ENCODE measurements at regions not wholly inside any gene's neighbourhood (a gene's known extent, or its start where the extent isn't known, plus 50 kb on each side); places are given as distances from the start of the nearest gene placed in this dataset.
"Not testable (repeated sequence)": the region's sequence is repeated elsewhere in the genome, so short reads cannot be mapped to it uniquely, and the experiment has no call there.

DNA sequence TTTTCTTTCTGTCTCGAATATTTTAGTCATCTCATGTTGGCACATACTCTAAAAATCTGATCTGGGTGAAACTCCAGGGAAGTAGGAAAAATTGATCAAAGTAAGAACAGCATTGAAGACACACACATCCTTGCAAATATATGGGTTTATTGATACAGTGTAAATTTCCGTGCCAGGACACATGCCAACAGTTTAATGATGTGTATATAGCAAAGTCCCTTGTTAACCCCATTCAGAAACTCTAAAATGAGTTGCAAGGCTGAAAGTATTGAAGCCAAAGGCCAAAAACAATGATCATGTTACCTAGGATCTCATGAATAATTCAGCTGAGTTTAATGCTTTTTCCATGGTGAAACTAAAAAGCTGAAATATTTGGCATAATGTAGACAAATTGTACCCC lies 61.6 kb downstream of the SRGAP2 start:
- TF ChIP-seq POLR2A (IDR thresholded peaks at IDR 0.05; ENCODE audit: low read length); HDAC2 (IDR thresholded peaks at IDR 0.05); JUNB (IDR thresholded peaks at IDR 0.05); ZC3H11A (IDR thresholded peaks at IDR 0.05); ZFP36 (IDR thresholded peaks at IDR 0.05; ENCODE audit: borderline replicate concordance, partially characterized antibody); CHD4 (IDR thresholded peaks at IDR 0.05; ENCODE audit: borderline replicate concordance); POLR2AphosphoS2 (conservative IDR thresholded peaks at IDR 0.05; ENCODE audit: low read length): not testable (repeated sequence)
- TF ChIP-seq, protein P1, sequence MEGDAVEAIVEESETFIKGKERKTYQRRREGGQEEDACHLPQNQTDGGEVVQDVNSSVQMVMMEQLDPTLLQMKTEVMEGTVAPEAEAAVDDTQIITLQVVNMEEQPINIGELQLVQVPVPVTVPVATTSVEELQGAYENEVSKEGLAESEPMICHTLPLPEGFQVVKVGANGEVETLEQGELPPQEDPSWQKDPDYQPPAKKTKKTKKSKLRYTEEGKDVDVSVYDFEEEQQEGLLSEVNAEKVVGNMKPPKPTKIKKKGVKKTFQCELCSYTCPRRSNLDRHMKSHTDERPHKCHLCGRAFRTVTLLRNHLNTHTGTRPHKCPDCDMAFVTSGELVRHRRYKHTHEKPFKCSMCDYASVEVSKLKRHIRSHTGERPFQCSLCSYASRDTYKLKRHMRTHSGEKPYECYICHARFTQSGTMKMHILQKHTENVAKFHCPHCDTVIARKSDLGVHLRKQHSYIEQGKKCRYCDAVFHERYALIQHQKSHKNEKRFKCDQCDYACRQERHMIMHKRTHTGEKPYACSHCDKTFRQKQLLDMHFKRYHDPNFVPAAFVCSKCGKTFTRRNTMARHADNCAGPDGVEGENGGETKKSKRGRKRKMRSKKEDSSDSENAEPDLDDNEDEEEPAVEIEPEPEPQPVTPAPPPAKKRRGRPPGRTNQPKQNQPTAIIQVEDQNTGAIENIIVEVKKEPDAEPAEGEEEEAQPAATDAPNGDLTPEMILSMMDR (IDR thresholded peaks at IDR 0.05) = not testable (repeated sequence)
- TF ChIP-seq, protein P2, sequence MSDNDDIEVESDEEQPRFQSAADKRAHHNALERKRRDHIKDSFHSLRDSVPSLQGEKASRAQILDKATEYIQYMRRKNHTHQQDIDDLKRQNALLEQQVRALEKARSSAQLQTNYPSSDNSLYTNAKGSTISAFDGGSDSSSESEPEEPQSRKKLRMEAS (IDR thresholded peaks at IDR 0.05) = not testable (repeated sequence)
- TF ChIP-seq, protein P3, sequence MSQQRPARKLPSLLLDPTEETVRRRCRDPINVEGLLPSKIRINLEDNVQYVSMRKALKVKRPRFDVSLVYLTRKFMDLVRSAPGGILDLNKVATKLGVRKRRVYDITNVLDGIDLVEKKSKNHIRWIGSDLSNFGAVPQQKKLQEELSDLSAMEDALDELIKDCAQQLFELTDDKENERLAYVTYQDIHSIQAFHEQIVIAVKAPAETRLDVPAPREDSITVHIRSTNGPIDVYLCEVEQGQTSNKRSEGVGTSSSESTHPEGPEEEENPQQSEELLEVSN (IDR thresholded peaks at IDR 0.05; ENCODE audit: borderline replicate concordance, low read depth) = not testable (repeated sequence)
